ENCODE measurements at regions not wholly inside any gene's neighbourhood (a gene's known extent, or its start where the extent isn't known, plus 50 kb on each side); places are given as distances from the start of the nearest gene placed in this dataset.

DNA sequence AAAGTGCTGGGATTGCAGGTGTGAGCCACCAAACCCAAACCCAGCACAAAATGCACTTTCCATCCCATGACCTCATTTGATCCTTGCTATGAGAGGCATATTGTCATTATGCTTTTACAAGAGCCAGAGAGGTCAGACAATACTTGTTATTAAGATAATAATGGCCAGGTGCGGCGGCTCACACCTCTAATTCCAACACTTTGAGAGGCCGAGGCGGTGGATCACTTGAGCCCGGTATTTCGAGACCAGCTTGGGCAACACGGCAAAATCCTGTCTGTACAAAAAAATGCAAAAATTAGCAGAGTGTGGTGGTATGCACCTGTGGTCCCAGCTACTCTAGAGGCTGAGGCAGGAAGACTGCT is 55.9 kb upstream of the IL17B start:
- 79 to 92% methylated on average over 7 of the region's 7 CpGs for WGBS, 2 donors
- H3K4me3 ChIP-seq, result no peak overlapping the region

DNA sequence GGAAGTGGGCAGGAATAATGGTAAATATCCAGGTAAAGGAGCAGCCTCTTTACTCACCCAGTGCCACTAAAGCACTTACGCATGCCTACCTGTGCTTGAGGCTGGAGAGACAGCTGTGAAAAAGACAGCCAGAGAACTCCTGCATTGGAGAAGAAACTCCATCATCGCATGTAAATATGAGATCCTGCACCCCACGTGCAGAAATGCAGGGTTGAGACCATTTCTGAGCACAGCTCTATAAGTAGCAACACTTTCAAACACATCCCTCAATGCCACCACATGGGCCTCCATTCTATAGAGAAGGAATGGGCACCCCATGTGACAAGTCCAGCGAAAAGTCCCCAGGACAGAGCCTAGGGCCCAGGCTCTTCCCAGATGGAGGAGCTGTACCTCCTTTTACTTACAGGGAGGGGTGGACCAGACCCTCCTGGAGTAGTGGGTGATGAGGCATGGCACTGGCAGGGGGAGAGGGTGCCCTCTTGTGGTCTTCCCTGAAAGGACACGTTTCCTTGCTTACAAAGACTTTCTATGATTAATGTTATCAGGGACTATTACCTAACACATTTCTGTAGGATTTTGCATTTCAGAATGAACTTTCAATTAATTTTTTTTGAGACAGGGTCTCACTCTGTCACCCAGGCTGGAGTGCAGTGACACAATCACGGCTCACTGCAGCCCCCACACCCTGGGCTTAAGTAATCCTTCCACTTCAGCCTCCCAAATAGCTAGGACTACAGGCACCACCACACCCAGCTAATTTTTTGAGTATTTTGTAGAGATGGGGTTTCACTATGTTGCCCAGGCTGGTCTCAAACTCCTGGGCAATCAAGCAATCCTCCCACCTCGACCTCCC is 55.3 kb upstream of the IL17B start:
- no peaks in the 10 kb centered on the region for H3K9me3 ChIP-seq
- H3K36me3 ChIP-seq, result peaks cover 0 to 21% (median 5%) of the 10 kb centered on the region in 9 donors
- H3K4me3 ChIP-seq, result no peak overlapping the region
- peaks cover 15 to 59% (median 19%) of the 10 kb centered on the region in 9 donors for H3K4me1 ChIP-seq
- WGBS, 2 donors, result 35 to 38% methylated on average over 7 of the region's 7 CpGs
- DNase-seq (peak in 1 of 2 donors; percentile 69), ATAC-seq (peak in 7 of 8 donors; percentile 8 to 51 (median 25))
- H3K27ac ChIP-seq, result peak overlapping the region in 9 of 10 donors; percentile 8 to 97 (median 55)
- TF ChIP-seq, protein P1, sequence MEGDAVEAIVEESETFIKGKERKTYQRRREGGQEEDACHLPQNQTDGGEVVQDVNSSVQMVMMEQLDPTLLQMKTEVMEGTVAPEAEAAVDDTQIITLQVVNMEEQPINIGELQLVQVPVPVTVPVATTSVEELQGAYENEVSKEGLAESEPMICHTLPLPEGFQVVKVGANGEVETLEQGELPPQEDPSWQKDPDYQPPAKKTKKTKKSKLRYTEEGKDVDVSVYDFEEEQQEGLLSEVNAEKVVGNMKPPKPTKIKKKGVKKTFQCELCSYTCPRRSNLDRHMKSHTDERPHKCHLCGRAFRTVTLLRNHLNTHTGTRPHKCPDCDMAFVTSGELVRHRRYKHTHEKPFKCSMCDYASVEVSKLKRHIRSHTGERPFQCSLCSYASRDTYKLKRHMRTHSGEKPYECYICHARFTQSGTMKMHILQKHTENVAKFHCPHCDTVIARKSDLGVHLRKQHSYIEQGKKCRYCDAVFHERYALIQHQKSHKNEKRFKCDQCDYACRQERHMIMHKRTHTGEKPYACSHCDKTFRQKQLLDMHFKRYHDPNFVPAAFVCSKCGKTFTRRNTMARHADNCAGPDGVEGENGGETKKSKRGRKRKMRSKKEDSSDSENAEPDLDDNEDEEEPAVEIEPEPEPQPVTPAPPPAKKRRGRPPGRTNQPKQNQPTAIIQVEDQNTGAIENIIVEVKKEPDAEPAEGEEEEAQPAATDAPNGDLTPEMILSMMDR (IDR thresholded peaks at IDR 0.05), result peak; percentile 84 to 92 (median 90)
- H3K27me3 ChIP-seq, result no peaks in the 10 kb centered on the region
- intact Hi-C loops (cut with DNase I), result loop anchor here in 6 of 10 donors (1.0 to 10.0 kb wide), 4 partner anchors 52 to 170 kb away; no protein-coding TSS in a partner anchor

More for the DNA sequence above, 55.9 kb upstream of the IL17B start:
- ATAC-seq (no peak), DNase-seq (no peak)
- TF ChIP-seq, protein P1 (IDR thresholded peaks at IDR 0.05), result no peak
- peak overlapping the region in 2 of 10 donors; percentile 2 to 44 for H3K27ac ChIP-seq
- H3K4me1 ChIP-seq, result peaks cover 9 to 61% (median 17%) of the 10 kb centered on the region in 9 donors
- no peaks in the 10 kb centered on the region for H3K9me3 ChIP-seq
- intact Hi-C loops (cut with DNase I), result loop anchor here in 3 of 10 donors (10.0 kb wide), 1 partner anchor 170 kb away; no protein-coding TSS in a partner anchor
- H3K36me3 ChIP-seq, result peaks cover 0 to 15% (median 0%) of the 10 kb centered on the region in 9 donors
- no peaks in the 10 kb centered on the region for H3K27me3 ChIP-seq

DNA sequence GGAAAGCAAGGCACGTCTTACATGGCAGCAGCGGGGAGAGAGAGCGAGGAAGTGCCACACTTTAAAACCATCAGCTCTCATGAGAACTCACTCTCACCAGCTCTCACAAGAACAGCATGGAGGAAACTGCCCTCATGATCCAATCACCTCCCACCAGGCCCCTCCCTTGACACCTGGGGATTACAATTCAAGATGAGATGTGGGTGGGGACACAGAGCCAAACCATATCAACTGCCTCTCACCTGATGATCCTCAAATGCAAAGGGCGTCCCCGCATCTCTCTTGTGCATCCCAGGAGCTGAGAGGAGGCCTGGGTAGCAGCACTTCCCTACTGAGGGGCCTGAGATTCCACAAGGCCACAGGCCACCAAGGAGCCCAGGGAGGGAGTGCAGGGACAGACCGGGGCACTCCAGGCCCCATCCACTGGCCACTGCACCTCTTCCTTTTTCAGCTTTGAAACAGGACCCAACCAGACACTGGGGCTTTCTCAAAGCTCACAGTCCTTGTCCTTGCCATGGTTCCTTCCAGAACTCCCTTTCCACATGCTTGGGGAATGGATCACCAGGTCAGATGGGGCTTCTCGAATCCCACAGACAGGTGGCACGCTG is 54.5 kb upstream of the IL17B start:
- intact Hi-C loops (cut with DNase I), result loop anchor here in 6 of 10 donors (1.0 to 10.0 kb wide), 4 partner anchors 51 to 169 kb away; no protein-coding TSS in a partner anchor
- no peaks in the 10 kb centered on the region for H3K27me3 ChIP-seq
- peaks cover 0 to 29% (median 10%) of the 10 kb centered on the region in 9 donors for H3K36me3 ChIP-seq
- TF ChIP-seq, protein P1 (IDR thresholded peaks at IDR 0.05), result no peak
- no peak overlapping the region for H3K4me3 ChIP-seq
- H3K4me1 ChIP-seq, result peaks cover 17 to 62% (median 25%) of the 10 kb centered on the region in 9 donors
- no peak for DNase-seq
- peak overlapping the region in 9 of 10 donors; percentile 8 to 97 (median 55) for H3K27ac ChIP-seq
- 52 to 67% methylated on average over 8 of the region's 8 CpGs for WGBS, 2 donors
- peak in 7 of 8 donors; percentile 3 to 28 (median 15) for ATAC-seq
- H3K9me3 ChIP-seq, result no peaks in the 10 kb centered on the region

DNA sequence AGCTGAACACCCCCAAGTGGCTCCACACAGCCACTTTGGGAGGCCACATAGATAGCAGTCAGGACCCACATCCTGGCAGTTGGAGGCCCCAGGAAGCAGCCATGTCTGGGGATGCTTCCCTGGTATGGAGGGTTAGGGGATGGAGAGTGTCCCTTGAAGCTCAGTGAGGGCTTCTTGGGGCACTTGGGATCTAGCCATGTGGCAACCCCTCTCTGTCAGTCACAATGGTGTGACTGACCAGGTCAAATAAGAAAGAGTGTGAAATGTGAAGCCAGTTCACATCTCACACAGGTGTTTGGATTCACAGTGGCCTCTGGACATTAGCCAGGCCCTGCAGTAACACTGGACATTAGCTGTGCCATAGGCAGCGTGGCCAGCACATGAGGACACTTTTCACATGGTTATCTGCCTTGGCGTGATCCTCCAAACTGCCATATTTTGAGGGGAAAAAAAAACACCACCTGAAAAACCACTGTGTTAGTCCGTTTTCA is 53.9 kb upstream of the IL17B start:
- ATAC-seq, result peak in 7 of 8 donors; percentile 2 to 19 (median 16)
- TF ChIP-seq, protein P1 (IDR thresholded peaks at IDR 0.05), result no peak
- intact Hi-C loops (cut with DNase I), result loop anchor here in 4 of 10 donors (5.0 to 10.0 kb wide), 3 partner anchors 51 to 168 kb away; no protein-coding TSS in a partner anchor

More for the DNA sequence above, 53.9 kb upstream of the IL17B start:
- Histone ChIP-seq H3K4me1 (peaks cover 17 to 66% (median 31%) of the 10 kb centered on the region in 9 donors), H3K36me3 (peaks cover 0 to 36% (median 10%) of the 10 kb centered on the region in 9 donors), H3K27me3 (no peaks in the 10 kb centered on the region), H3K9me3 (no peaks in the 10 kb centered on the region), H3K4me3 (no peak overlapping the region), H3K27ac (peak overlapping the region in 8 of 10 donors; percentile 8 to 97 (median 57))
- 47 to 61% methylated on average over 3 of the region's 3 CpGs for WGBS, 2 donors
- no peak for DNase-seq

All from heart right ventricle (tissue), 16 donors.